Mammary epithelial cell (primary cell): ENCODE measurements at regions not wholly inside any gene's neighbourhood (a gene's known extent, or its start where the extent isn't known, plus 50 kb on each side); places are given as distances from the start of the nearest gene placed in this dataset.

ENCODE experiments used
- CTCF ChIP-seq, 2 donors: IDR thresholded peaks in 1 of 2; conservative IDR thresholded peaks in 1 of 2; 2 replicates each; pipeline ENCODE4 v1.5.1; 2011 to 2012; ENCODE audit warnings: inconsistent platforms in 2 of 2, low read length in 2 of 2, mild to moderate bottlenecking in 2 of 2, control low read depth in 1 of 2, low read depth in 1 of 2; ENCODE audit not compliant: insufficient read depth in 1 of 2; ENCODE audit errors: extremely low read depth in 1 of 2
- EZH2 ChIP-seq: IDR thresholded peaks from 2 replicates; pipeline ENCODE4 v1.6.1; 2012; ENCODE audit warnings: low read length, inconsistent platforms, borderline replicate concordance

GRCh38 chr5:44727100-44727499, 81.6 kb upstream of the MRPS30 start:
- TF ChIP-seq CTCF (conservative IDR thresholded peaks at IDR 0.05 in 1 of 2, IDR thresholded peaks at IDR 0.05 in 1 of 2; ENCODE audit: extremely low read depth in 1 of 2, insufficient read depth in 1 of 2, low read depth in 1 of 2, low read length in 2 of 2) (no peak), EZH2 (no peak)
